Activated T-helper 2 cell treated with anti-CD3 and anti-CD28 coated beads, Interferon-gamma antibody, Interleukin-2, Interleukin-4, amounts not matched to agents 10 μg/mL and 5 μg/mL and 100 μg/mL, durations not matched to agents 14 hours and 24 hours and 36 hours (primary cell): ENCODE measurements at regions not wholly inside any gene's neighbourhood (a gene's known extent, or its start where the extent isn't known, plus 50 kb on each side); places are given as distances from the start of the nearest gene placed in this dataset.
"Not testable (repeated sequence)": the region's sequence is repeated elsewhere in the genome, so short reads cannot be mapped to it uniquely, and the experiment has no call there.

Experiments
- DNase-seq: peaks from one replicate; pipeline ENCODE4 v3.0.0; 2021; ENCODE audit warnings: low spot score
- H3K27ac Mint-ChIP-seq: one replicate; pipeline ENCODE4 v1.8.0; 2021; ENCODE audit warnings: mixed read lengths
- H3K27me3 Mint-ChIP-seq: one replicate; pipeline ENCODE4 v1.8.0; 2021; ENCODE audit warnings: low read depth, mixed read lengths
- H3K36me3 Mint-ChIP-seq: one replicate; pipeline ENCODE4 v1.8.0; 2021; ENCODE audit warnings: low read depth, mixed read lengths
- H3K4me1 Mint-ChIP-seq: one replicate; pipeline ENCODE4 v1.8.0; 2021; ENCODE audit warnings: low read depth, mixed read lengths
- H3K4me3 Mint-ChIP-seq: one replicate; pipeline ENCODE4 v1.8.0; 2021; ENCODE audit warnings: low read depth, mild to moderate bottlenecking, moderate library complexity, mixed read lengths
- H3K9me3 Mint-ChIP-seq: one replicate; pipeline ENCODE4 v1.8.0; 2021; ENCODE audit warnings: mixed read lengths
- intact Hi-C: fragments of 100-400 bp; cut with micrococcal nuclease; formaldehyde crosslinking; loops from one replicate; pipeline ENCODE4 v1.15.1; 2023

- no peaks in the 10 kb centered on the region for H3K27me3 Mint-ChIP-seq
- no peak for DNase-seq
- H3K36me3 Mint-ChIP-seq = no peaks in the 10 kb centered on the region
- H3K27ac Mint-ChIP-seq = no peak overlapping the region
- peaks cover 13% of the 10 kb centered on the region for H3K4me1 Mint-ChIP-seq
- intact Hi-C loops = no loop called here
- peaks cover 10% of the 10 kb centered on the region for H3K9me3 Mint-ChIP-seq
- no peak overlapping the region for H3K4me3 Mint-ChIP-seq
Observed at GRCh38 chr10:47160261-47160908, 139.6 kb upstream of the GDF10 start.

DNA sequence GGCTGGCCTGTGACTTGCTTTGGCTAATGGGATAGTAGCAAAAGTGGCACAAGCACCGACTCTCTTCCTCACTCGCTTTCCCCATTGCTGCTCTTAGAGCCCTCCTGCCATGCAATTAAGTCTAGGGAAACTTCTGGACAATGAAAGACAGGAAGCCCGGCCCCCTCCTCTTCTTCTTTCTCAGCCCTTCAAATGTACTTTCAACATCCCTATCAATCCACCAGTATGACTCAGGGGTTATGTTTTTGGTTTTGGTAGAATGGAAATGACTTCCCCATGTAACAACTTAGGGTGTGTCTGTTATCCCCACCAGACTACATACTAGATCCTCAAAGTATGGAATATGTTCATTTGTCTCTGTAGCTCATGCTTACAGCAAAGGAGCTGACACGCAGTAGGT is 139.0 kb upstream of the GDF10 start:
- no peak overlapping the region for H3K27ac Mint-ChIP-seq
- H3K36me3 Mint-ChIP-seq = peaks cover 2% of the 10 kb centered on the region
- DNase-seq = no peak
- peaks cover 19% of the 10 kb centered on the region for H3K4me1 Mint-ChIP-seq
- H3K9me3 Mint-ChIP-seq = peaks cover 4% of the 10 kb centered on the region
- H3K27me3 Mint-ChIP-seq = no peaks in the 10 kb centered on the region
- H3K4me3 Mint-ChIP-seq = no peak overlapping the region
- intact Hi-C loops = no loop called here

GRCh38 chr10:47161465-47161864 is 138.5 kb upstream of the GDF10 start:
- Mint-ChIP-seq H3K4me1 (peaks cover 21% of the 10 kb centered on the region), H3K27ac (no peak overlapping the region), H3K27me3 (no peaks in the 10 kb centered on the region)

DNA sequence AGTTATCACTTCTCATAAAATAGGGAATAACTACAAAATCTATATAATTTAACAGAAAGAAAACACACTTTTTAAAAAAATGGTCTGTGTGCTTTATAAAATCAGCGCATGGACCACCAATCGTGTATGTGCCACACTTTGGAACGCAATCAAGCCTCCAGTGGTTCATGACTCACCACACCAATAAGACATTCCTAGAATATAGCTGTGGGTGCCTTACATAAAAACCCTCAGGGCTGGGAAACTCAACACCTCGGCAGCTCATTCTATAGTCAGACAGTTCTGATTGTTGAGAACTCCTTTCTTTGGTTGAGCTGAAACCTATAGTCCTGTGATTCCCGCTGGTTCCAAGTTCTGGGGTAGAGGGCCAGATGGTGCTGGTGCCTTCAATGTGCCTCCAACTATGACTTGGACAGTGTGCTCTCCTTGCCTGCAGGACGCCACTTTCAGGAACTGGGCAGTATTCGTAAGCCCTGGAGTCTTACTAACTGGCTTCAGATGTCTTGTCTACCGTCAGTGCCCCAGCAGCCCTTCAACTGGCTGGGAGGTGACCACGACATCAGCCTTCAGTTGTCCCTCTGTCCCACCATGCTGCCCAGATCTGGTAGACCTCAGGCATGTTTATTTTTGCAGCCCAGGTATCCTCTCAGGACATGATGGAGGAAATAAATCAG is 135.7 kb upstream of the GDF10 start:
- H3K9me3 Mint-ChIP-seq = peaks cover 4% of the 10 kb centered on the region
- H3K4me1 Mint-ChIP-seq = peaks cover 21% of the 10 kb centered on the region
- H3K36me3 Mint-ChIP-seq = peaks cover 2% of the 10 kb centered on the region
- H3K27me3 Mint-ChIP-seq = no peaks in the 10 kb centered on the region
- H3K27ac Mint-ChIP-seq = no peak overlapping the region
- no peak for DNase-seq
- no peak overlapping the region for H3K4me3 Mint-ChIP-seq
- intact Hi-C loops = no loop called here

More at GRCh38 chr10:47161465-47161864, 138.5 kb upstream of the GDF10 start:
- Mint-ChIP-seq H3K4me3 (no peak overlapping the region), H3K36me3 (peaks cover 2% of the 10 kb centered on the region), H3K9me3 (peaks cover 5% of the 10 kb centered on the region)
- DNase-seq = no peak
- intact Hi-C loops = no loop called here

- Mint-ChIP-seq H3K9me3 (peaks cover 4% of the 10 kb centered on the region), H3K27me3 (no peaks in the 10 kb centered on the region), H3K27ac (no peak overlapping the region), H3K4me1 (peaks cover 21% of the 10 kb centered on the region), H3K36me3 (peaks cover 2% of the 10 kb centered on the region), H3K4me3 (no peak overlapping the region)
- no peak for DNase-seq
- intact Hi-C loops = loop anchor here (5.0 kb wide), 1 partner anchor 43 kb away; no protein-coding TSS in a partner anchor
Observed at GRCh38 chr10:47164800-47165128, 135.2 kb upstream of the GDF10 start.

DNA sequence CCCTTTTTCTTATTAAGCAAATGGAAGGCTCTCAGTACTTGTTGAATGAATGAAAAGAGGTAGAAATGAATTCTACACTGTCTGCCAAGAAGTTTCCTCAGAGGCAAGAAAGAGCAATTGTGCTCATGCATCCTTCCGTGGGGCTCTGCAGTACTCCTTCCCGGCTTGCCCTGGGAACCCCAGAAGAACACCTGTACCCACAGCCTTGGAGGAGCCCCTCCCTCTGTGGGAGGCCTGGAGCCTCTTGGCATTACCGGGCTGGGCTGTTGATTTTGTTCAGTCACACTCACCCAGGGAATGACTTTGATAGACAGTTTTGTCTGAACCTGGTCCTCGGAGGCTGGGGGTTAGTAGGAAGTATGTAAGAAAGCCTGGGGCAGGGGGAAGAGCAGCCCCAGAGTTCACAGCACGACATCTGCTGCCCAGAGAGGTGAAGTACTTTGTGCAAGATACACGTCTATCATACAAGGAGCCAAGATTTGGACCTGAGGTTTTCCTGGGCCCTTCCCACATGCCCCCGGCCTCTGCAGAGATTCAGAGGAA is 134.8 kb upstream of the GDF10 start:
- peaks cover 2% of the 10 kb centered on the region for H3K36me3 Mint-ChIP-seq
- peak overlapping the region; percentile 74 for H3K27ac Mint-ChIP-seq
- intact Hi-C loops = loop anchor here (5.0 kb wide), 1 partner anchor 42 kb away; no protein-coding TSS in a partner anchor
- DNase-seq = no peak
- no peaks in the 10 kb centered on the region for H3K27me3 Mint-ChIP-seq
- H3K4me1 Mint-ChIP-seq = peaks cover 21% of the 10 kb centered on the region
- peak overlapping the region; percentile 72 for H3K4me3 Mint-ChIP-seq
- peaks cover 7% of the 10 kb centered on the region for H3K9me3 Mint-ChIP-seq

- DNase-seq = peak; percentile 23
- Mint-ChIP-seq H3K4me3 (peak overlapping the region; percentile 72), H3K27ac (peak overlapping the region; percentile 74), H3K27me3 (no peaks in the 10 kb centered on the region), H3K4me1 (peaks cover 20% of the 10 kb centered on the region), H3K9me3 (peaks cover 7% of the 10 kb centered on the region), H3K36me3 (peaks cover 2% of the 10 kb centered on the region)
- intact Hi-C loops = loop anchor here (5.0 kb wide), 1 partner anchor 41 kb away; no protein-coding TSS in a partner anchor
Observed at GRCh38 chr10:47165711-47166404, 134.1 kb upstream of the GDF10 start.

- peaks cover 15% of the 10 kb centered on the region for H3K4me1 Mint-ChIP-seq
- no peak overlapping the region for H3K4me3 Mint-ChIP-seq
- H3K36me3 Mint-ChIP-seq = peaks cover 2% of the 10 kb centered on the region
- DNase-seq = no peak
- H3K9me3 Mint-ChIP-seq = peaks cover 7% of the 10 kb centered on the region
- intact Hi-C loops = loop anchor here (5.0 kb wide), 1 partner anchor 41 kb away; no protein-coding TSS in a partner anchor
- H3K27ac Mint-ChIP-seq = no peak overlapping the region
- no peaks in the 10 kb centered on the region for H3K27me3 Mint-ChIP-seq
Observed at GRCh38 chr10:47166405-47166777, 133.6 kb upstream of the GDF10 start.

- intact Hi-C loops = loop anchor here (5.0 kb wide), 1 partner anchor 40 kb away; no protein-coding TSS in a partner anchor
- H3K36me3 Mint-ChIP-seq, H3K4me3 Mint-ChIP-seq, H3K27ac Mint-ChIP-seq, DNase-seq, H3K9me3 Mint-ChIP-seq, H3K27me3 Mint-ChIP-seq: not testable (repeated sequence)
- H3K4me1 Mint-ChIP-seq = peaks cover 12% of the 10 kb centered on the region
Observed at GRCh38 chr10:47166808-47167581, 133.0 kb upstream of the GDF10 start.

GRCh38 chr10:47167591-47167990 is 132.4 kb upstream of the GDF10 start:
- H3K27me3 Mint-ChIP-seq = peaks cover 4% of the 10 kb centered on the region
- H3K27ac Mint-ChIP-seq = no peak overlapping the region
- H3K4me3 Mint-ChIP-seq = no peak overlapping the region
- no peak for DNase-seq
- intact Hi-C loops = loop anchor here (5.0 kb wide), 1 partner anchor 40 kb away; no protein-coding TSS in a partner anchor
- peaks cover 2% of the 10 kb centered on the region for H3K36me3 Mint-ChIP-seq
- H3K4me1 Mint-ChIP-seq = peaks cover 12% of the 10 kb centered on the region
- H3K9me3 Mint-ChIP-seq = peaks cover 7% of the 10 kb centered on the region

DNA sequence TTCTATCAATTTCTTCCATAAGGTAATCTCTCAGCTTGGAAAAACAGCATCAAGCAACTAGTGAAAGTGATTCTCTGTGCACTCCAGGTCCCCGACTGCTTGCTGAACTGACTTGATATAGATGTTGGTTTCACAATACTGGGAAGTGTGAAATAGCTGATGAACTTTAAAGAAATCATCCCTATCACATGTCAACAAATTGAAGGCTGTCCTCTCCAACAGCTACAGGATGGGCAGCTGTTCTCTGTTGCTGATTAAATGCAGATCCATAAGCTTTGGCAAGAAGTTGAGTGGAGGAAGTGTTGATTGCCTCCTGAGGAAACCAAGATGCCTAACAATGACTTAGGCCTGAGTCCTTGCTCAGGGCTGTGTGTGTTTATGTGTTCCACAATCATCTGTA is 130.4 kb upstream of the GDF10 start:
- Mint-ChIP-seq H3K9me3 (peaks cover 7% of the 10 kb centered on the region), H3K27me3 (peaks cover 10% of the 10 kb centered on the region), H3K36me3 (peaks cover 2% of the 10 kb centered on the region), H3K4me3 (no peak overlapping the region), H3K27ac (no peak overlapping the region), H3K4me1 (peaks cover 15% of the 10 kb centered on the region)
- intact Hi-C loops = loop anchor here (5.0 kb wide), 1 partner anchor 38 kb away; no protein-coding TSS in a partner anchor
- no peak for DNase-seq

DNA sequence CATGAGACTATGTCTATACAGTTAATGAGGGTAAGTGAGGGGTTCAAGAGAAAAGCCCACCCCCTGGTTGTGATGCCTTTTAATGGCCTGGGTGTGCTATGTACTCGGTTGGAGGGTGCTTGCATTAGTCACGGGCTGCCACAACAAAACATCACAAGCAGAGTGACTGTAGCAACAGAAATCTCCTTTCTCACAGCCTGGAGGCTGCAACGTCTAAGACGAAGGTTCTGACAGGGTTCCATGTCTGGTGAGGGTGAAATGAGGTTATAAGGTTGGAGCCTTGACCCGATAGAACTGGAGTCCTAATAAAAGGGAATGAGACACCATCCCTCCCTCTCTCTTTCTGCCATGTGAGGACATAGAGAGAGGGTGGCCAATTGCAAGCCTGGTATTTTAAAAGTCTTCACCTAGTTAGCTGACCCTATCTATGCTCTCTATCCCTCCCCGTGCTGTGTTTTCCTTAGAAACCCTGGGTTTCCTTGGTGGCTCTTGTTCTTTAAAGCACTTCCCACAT is 126.0 kb upstream of the GDF10 start:
- Mint-ChIP-seq H3K9me3 (peaks cover 3% of the 10 kb centered on the region), H3K36me3 (no peaks in the 10 kb centered on the region), H3K4me1 (peaks cover 6% of the 10 kb centered on the region), H3K27ac (no peak overlapping the region), H3K27me3 (peaks cover 10% of the 10 kb centered on the region), H3K4me3 (no peak overlapping the region)
- no peak for DNase-seq
- intact Hi-C loops = no loop called here
